GM19438 (cell line): ENCODE measurements at regions not wholly inside any gene's neighbourhood (a gene's known extent, or its start where the extent isn't known, plus 50 kb on each side); places are given as distances from the start of the nearest gene placed in this dataset.

Source experiments
- ATAC-seq: cut with Tn5 transposase; IDR thresholded peaks from one replicate; pipeline ENCODE4 v1.9.1; 2021; ENCODE audit warnings: low read depth; ENCODE audit not compliant: unreplicated experiment

GRCh38 chr9:16153221-16153620 lies 600.4 kb downstream of the CCDC171 start:
- no peak for ATAC-seq

DNA sequence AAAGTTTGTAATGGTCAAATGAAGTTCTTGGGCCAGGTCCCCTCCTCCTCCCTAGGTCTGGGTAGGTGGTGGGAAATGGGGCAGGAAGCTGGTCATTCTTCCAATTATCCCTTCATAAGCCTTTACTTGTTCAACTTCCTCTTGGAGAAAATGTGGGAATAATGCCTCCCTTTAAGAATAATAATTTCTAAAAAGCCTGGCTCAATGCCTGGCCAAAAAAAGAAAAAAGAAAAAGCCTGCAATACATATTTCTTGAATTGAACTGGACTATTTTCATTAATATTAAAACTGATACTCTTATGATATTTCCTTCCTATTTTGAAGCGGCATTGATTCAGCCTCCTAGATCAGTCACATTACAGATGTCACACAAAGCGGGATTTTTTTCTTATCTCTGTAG lies 600.9 kb downstream of the CCDC171 start:
- ATAC-seq: no peak

DNA sequence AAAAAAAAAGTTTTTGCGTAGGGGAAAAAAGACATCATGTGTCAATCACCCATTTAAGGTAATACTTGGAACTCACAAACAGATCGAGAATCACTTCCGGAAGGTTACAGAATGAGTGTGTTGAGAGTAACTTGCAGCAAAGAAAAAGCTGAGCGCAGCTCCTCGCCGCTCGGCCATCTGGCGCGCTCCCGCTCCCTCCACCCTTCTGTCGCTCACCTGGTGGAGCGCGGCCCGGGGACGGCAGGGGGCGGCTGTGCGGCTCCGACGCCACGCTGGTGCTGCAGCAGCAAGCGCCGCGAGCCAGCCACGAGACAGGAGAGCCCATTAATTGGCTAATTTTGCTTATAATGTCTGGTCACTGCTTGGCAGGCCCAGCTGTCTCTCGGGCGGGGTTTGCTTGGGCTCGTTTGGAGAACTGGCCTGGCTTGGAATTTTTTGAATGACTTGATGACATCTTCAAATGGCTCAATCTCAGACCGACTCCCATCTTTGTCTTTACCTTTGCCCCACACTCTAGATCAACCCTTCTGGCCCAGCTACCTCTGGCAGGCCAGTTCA lies 601.8 kb downstream of the CCDC171 start:
- no peak for ATAC-seq

DNA sequence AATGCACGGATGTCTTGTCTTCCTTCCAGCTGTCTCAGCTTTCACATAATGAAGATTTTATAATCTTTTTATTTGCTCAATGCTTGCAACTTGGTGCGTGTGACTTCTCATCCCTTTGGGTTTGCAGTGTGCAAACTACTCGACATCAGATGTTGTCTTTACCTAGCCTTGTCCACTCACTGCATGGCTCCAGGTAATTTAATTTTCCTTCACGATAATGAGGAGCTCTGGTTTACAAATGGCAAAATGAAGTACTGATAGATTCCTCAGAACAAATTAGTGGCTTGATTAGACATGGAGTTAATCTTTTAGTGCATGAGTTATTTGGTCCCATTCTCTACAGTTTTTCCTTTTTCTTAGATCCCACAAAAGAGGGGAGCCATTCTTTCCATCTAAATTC lies 603.0 kb downstream of the CCDC171 start:
- ATAC-seq: no peak

DNA sequence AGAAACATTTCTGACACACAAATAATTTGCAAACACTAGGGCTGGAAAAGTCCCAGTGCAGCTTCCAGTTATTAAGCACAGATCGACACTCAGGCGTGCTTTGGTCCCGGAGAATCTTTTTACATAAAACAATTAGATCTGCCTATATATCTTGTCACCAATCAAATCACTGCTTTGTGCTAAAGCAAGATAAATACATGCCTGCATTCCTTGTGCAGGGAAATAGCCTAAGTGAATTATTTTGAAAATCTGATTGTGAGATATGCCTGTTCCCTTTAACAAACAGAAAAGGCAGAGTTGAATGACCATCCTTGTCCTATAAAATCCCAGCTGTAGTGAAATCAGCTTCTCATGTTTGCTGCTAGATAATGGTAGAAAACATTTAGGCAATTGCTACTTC lies 604.4 kb downstream of the CCDC171 start:
- ATAC-seq: no peak

GRCh38 chr9:16157651-16158050 lies 604.8 kb downstream of the CCDC171 start:
- no peak for ATAC-seq

DNA sequence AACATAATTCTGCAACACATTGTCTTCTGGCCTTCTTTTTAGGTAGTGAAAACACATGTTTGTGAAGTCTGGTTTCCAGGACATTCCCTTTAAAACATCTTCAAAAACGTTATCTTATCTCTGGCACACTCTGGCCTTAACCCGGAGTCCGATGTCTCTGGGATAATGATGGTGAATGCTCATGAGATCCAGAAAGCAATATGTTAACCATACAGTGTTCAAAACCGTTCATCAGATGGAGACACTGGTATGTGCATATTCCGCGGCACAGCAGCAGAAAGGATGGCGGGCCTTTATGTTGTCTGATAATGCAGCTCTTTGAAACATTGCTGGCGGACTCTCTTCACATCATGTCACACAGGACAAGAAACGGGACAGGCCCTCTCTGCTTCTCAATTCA lies 605.2 kb downstream of the CCDC171 start:
- no peak for ATAC-seq

GRCh38 chr9:16161483-16161882 lies 608.6 kb downstream of the CCDC171 start:
- ATAC-seq: no peak

GRCh38 chr9:16170119-16170518 lies 617.3 kb downstream of the CCDC171 start:
- no peak for ATAC-seq

GRCh38 chr9:16171911-16172310 lies 619.1 kb downstream of the CCDC171 start:
- ATAC-seq: no peak

- no peak for ATAC-seq
Observed at GRCh38 chr9:16172796-16173195, 620.0 kb downstream of the CCDC171 start.

GRCh38 chr9:16174915-16175314 lies 622.1 kb downstream of the CCDC171 start:
- ATAC-seq: no peak

DNA sequence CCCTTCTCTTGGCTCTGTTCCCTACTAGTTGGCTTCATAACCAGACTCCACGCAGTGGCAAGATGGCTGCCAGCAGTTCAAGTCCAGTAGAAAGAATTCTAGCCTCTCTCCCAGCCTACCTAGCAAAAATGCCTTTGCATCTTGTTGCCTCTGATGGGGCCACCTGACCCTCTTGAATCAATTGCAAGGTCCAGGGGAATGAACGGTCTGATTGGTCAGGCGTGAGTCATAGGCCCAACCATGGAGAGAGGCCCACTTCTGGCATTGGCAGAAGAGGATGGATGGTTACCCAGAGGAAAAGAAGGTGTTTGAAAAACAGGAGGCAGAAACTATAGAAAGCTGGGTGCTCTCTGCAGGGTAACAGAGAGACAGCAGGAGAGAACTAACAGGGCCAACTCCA lies 622.6 kb downstream of the CCDC171 start:
- no peak for ATAC-seq

DNA sequence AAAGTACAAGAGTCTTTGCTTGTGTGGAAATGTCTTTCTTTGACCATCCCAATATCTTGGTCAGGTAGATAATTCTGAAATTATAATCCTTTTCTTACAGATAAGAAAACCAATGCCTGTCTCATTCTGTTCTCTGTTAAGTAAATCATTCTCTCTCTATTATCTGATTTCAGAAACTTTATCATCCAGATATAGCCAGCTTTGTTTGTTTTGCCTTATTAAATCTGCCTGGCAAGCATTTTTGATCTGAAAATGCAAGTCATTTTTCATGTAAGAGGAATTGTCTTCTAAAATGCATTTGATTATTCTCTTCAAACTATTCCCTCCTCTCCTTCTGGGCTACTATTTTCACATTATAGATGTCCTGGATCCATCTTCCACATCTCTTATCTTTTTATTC lies 625.5 kb downstream of the CCDC171 start:
- ATAC-seq: no peak

- no peak for ATAC-seq
Observed at GRCh38 chr9:16179566-16179965, 626.7 kb downstream of the CCDC171 start.

DNA sequence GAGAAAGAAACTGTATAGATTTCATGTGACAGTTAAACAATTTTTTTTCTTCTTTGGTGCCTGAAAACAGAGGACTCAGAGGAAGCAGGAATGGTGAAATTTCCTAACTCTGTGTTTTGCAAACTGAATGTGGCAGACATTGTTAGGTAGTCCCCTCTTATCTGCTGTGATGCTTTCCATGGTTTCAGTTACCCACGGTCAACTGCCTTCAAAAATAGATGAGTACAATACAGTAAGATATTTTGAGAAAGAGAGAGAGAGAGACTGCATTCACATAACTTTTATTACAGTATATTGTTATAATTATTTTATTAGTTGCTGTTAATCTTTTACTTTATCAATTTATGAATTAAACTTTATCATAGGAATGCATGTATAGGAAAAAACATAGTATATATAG lies 627.2 kb downstream of the CCDC171 start:
- no peak for ATAC-seq

DNA sequence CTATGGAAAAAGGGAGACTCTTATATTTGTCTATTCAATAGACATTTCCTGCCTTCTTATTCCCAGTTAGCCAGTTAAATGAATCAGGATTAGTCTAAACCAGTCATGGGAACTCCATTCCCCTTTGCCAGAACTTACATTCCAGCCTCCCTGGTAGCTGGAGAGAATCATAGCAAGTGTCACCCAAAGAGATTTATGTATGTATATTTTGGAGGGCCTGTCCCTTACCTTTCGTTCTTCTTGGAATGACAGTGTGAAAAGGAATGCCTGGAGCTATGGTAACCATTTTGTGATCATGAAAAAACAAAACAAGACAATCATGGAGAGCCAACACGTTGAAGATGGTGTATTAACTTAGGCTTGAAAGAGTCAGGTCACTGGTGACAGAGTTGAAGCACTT lies 627.7 kb downstream of the CCDC171 start:
- no peak for ATAC-seq

DNA sequence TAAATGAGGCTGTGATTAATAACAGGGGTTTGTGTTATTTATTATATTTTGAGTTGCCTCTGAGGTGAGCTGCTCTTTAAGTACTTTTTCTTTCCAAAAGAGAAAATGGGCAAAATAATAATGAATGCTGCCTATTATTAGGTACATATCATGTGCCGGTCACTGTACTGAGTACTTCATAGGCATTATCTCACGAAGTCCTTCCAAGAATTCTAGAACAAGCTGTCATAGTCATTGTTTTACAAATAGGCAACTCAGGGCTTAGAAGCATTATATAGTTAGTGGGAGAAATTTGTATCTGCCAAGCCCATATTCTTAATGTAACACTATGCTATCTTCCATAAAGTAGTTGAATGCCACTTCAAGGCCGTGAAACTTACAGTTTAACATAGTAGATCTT lies 628.7 kb downstream of the CCDC171 start:
- ATAC-seq: no peak

DNA sequence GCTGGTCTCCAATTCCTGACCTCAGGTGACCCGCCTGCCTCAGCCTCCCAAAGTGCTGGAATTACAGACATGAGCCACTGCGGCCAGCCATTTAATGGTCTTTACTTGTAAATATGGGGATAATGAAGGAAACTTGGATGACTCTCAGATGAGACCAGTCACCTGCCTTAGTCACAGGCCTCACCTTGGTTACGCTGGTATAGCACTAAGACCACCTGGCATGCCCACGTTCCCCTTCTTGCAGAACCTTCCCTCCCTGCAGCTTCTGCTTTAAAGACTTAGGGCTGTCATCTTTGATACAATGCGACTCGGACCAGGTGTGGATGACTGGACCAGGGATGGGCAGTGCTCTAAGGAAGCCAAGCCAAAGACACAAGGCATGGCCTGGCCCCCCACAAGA lies 629.9 kb downstream of the CCDC171 start:
- ATAC-seq: no peak

DNA sequence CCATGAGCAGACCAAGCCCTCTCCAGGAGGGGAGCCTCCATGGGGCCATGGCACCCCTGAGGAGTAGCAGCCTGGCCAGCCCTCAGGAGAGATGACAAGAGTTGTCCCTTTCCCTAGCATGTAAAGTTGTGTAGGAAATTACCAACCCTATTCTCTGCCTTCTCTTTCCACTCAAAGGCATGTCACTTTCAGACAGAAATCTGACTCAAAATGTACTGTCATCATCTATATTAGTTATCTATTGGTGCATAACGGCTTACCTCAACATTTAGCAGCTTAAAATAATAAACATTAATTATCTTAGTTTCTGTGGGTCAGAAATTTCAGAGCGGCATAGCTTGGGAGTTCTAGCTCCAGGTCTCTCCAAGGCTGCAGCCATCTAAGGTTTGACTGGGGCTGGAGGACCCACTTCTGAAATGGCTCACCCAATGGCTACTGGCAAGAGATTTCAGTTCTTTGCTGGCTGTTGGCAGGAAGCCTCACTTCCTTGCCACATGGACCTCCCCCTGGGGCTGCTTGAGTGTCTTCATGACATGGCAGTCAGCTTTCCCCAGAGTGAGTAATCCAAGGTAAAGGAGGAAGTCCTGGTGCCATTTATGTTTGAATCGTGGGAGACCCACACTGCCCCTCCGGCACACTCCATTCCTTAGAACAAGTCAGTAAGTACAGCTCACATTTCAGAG lies 632.3 kb downstream of the CCDC171 start:
- no peak for ATAC-seq

- no peak for ATAC-seq
Observed at GRCh38 chr9:16191191-16191590, 638.3 kb downstream of the CCDC171 start.

GRCh38 chr9:16191691-16192402 lies 639.0 kb downstream of the CCDC171 start:
- no peak for ATAC-seq
